ENCODE measurements at regions not wholly inside any gene's neighbourhood (a gene's known extent, or its start where the extent isn't known, plus 50 kb on each side); places are given as distances from the start of the nearest gene placed in this dataset.

- TF ChIP-seq PRDM15 (CRISPR knock-in tag; IDR thresholded peaks at IDR 0.05) (no peak), ZNF367 (CRISPR knock-in tag; IDR thresholded peaks at IDR 0.05; ENCODE audit: borderline replicate concordance) (no peak), ASH2L (IDR thresholded peaks at IDR 0.05; ENCODE audit: insufficient read length, low read depth, low read length) (peak; percentile 43), CBFB (CRISPR knock-in tag; IDR thresholded peaks at IDR 0.05) (no peak), ZSCAN21 (CRISPR knock-in tag; IDR thresholded peaks at IDR 0.05; ENCODE audit: borderline replicate concordance) (0 out of 2 replicates have a peak, but pooled peaks have one; percentile 47), RXRA (CRISPR knock-in tag; IDR thresholded peaks at IDR 0.05) (peak; percentile 83), ZNF781 (CRISPR knock-in tag; IDR thresholded peaks at IDR 0.05; ENCODE audit: borderline replicate concordance, not compliant biosample characterization) (no peak), PAF1 (CRISPR knock-in tag; IDR thresholded peaks at IDR 0.05) (no peak), ZNF790 (CRISPR knock-in tag; IDR thresholded peaks at IDR 0.05; ENCODE audit: borderline replicate concordance) (no peak; the same call in 1 of the 2 replicates), ATF2 (CRISPR knock-in tag; IDR thresholded peaks at IDR 0.05) (peak; percentile 58; the same call in 1 of the 2 replicates), RFX3 (CRISPR knock-in tag; IDR thresholded peaks at IDR 0.05) (no peak), IKZF5 (CRISPR knock-in tag; IDR thresholded peaks at IDR 0.05) (peak; percentile 92), JUND (CRISPR knock-in tag; IDR thresholded peaks at IDR 0.05) (no peak), GLI4 (CRISPR knock-in tag; IDR thresholded peaks at IDR 0.05; ENCODE audit: borderline replicate concordance) (0 out of 2 replicates have a peak, but pooled peaks have one; percentile 71), ZNF841 (CRISPR knock-in tag; IDR thresholded peaks at IDR 0.05; ENCODE audit: borderline replicate concordance) (no peak), ZNF12 (CRISPR knock-in tag; IDR thresholded peaks at IDR 0.05) (no peak), ARNT (IDR thresholded peaks at IDR 0.05) (no peak), ZNF296 (CRISPR knock-in tag; conservative IDR thresholded peaks at IDR 0.05) (no peak), SRSF9 (IDR thresholded peaks at IDR 0.05; ENCODE audit: borderline replicate concordance, insufficient read depth, low read depth, low read length, poor library complexity, severe bottlenecking) (no peak)
These were observed 267.5 kb upstream of the RAB4A start (continued) for GRCh38 chr1:229003233-229004031.

Measured in HepG2 (cell line).